HG03064 (cell line): ENCODE measurements at regions not wholly inside any gene's neighbourhood (a gene's known extent, or its start where the extent isn't known, plus 50 kb on each side); places are given as distances from the start of the nearest gene placed in this dataset.
"Not testable (repeated sequence)": the region's sequence is repeated elsewhere in the genome, so short reads cannot be mapped to it uniquely, and the experiment has no call there.

Experiments used
- ATAC-seq: cut with Tn5 transposase; IDR thresholded peaks from one replicate; pipeline ENCODE4 v1.9.1; 2021; ENCODE audit warnings: low read depth; ENCODE audit not compliant: unreplicated experiment

DNA sequence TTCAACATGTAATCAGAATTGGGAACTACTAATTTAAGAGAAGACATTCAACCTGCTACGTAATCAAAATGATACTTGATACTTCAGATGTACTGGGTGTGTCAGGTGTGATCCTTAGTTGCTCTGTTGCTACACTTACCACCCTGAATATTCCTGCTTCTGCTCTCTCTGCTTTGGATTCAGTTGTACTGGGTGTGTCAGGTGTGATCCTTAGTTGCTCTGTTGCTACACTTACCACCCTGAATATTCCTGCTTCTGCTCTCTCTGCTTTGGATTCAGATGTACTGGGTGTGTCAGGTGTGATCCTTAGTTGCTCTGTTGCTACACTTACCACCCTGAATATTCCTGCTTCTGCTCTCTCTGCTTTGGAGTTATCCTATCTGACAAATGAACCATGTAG, 290.2 kb downstream of the RAB38 start:
- not testable (repeated sequence) for ATAC-seq

DNA sequence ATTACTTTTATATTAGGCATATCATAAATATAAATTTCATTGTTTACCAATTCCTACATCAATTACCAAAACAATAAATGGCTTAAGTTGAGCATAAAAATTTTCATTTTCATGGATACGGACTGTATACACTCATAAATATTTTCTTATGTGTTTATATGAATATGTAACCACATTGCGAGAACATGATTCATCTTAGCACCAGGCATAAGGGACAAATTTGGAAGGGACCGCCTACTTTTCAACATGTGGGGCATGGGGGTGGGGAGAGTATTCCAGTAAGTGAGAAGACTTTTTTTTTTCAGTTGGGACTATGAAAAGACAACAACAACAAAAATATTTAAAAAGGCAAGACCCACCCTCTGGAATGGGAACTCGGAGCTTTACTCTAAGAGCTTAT, 296.1 kb downstream of the RAB38 start:
- ATAC-seq = no peak

DNA sequence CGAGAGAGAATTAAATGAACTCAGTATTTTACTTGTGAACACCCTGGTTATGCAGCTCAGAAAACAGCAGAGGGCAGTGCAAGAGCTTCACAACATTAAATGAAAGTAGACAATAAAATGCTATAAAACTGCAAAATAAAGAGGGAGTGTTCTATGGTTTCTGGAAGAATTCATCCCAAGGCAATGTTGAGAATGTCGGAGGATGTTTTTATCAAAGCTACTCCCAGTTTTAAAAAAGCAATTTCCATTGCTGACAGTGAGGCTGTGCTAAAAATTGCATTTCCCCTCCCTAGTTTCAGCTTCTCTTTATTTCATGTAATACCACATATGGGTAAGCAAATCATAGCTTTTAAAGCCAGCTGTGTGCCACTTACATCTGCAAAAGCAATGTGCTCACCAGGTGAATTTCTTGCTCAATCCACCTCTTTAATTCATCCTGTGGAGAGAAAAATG, 296.8 kb downstream of the RAB38 start:
- no peak for ATAC-seq

DNA sequence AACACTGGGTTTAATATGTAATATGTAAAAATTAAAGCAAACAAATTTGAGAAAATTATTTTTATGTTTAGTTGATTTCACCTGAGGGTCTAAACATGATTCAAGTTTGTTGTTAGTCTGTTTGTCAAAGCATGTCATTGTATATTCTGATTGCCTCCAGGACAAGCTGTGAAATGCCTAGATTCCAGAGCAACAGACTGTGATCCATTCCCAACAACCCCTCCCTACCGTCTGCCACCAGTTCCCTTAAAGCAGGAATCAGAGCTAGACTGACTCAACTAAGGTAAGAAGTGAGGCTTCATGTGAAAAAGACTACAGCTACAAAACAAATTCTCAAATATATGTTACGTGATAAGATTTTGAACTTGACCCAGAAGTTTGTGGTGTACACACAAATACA, 304.2 kb downstream of the RAB38 start:
- ATAC-seq = no peak

DNA sequence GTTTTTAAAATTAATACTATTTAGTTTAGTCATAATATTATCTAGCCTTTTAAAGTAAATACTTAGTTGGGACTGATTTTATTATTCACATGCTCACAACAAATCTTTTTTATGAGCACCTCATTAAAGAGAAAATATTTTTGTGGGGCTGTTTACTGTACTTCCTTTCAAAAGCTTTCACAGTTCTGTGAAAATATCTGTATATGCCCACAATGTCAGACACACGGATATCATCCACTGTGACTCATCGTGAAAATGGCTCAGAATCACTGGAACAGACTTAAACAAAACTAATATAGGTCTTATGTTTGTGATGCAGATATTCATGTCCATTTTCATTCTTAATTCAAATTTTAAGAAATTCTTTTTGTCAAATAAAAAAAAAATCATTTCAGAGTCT, 305.2 kb downstream of the RAB38 start:
- no peak for ATAC-seq

DNA sequence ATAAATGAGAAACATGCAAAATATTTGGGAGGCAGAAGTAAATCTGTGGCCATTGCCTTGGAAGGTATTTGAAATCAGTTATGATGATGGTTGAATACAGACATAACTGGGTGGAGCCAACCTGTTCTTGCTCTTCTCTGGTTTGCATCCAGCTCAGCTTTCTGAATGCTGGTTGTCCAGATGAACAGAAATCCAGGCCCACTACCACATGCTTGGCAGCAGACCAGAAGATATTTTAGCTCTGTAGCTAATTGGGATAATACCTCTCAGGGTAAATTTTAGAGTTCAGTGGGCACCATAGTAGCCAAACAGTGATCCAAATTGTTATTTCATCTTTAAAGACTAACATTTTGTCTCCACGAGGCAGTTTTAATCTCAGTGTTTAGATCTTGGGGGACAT, 308.3 kb downstream of the RAB38 start:
- ATAC-seq = no peak

DNA sequence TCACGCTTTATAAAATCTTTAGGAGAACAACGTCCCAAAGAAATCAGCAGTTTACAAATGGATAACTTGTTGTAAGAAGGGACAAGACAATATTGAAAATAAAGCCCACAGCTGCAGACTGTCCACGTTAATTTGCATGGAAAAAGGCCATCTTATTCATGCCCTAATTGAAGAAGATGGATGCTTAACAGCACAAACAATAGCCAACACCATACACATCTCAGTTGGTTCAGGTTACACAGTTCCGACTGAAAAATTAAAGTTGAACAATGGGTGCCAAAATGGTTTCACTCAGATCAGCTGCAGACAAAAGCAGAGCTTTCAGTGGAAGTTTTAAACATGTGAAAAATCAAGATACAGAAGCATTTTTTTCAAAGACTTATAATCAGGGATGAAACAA, 314.2 kb downstream of the RAB38 start:
- ATAC-seq = no peak

DNA sequence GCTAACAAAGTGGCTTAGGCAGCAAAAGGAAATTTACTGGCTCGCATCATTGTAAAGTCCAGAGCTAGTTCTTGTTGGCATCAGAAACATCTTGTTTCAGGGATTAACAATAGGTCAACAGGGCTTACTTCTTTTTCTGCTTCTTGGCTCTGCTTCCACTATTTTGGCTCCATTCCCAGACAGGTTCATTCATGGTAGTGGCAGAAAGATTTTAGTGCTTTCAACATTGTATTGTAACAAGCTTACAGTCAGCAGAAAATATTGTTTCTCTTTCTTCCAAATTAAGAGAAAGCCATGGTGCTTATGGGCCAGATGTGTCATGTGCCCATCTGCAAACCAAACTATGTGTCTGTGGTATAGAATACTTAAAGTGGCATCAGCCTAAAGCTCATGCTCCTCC, 315.6 kb downstream of the RAB38 start:
- ATAC-seq = no peak

DNA sequence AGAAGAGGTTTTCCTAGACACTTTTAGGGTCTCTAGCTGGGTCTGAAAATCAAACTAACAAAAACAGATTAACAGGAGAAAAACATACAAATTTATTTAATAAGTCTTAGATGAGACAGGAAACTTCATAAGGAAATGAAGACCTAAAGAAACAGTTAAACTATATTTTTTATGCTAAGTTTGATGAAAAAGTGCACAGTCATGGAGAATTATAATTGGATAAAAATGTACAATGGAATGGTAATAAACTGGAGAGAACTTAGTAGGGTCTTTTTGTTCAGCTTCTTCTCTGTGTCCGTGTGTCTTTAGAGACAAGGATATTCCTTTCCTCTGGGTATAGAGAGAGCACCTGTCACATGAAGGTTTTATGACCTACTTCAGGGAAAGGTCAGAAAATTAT, 323.4 kb downstream of the RAB38 start:
- no peak for ATAC-seq

DNA sequence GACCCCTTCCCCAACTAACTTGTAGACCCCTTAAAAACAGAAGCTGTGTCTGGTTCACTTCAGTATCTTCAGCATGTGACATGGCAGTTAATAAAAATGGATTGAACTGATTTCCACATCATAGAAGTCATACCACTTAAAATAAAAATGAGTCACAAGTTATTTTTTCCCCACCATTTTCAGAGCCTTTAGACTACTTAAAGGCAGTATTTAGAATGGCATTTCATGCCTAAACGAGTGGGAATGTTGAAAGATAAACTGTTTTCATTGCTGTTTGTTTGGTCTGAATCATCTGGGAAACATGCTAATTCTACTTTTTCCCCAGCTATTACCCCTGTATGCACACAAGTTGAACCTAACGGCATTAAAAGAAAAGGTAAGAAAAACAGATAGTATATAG, 324.0 kb downstream of the RAB38 start:
- ATAC-seq = no peak

DNA sequence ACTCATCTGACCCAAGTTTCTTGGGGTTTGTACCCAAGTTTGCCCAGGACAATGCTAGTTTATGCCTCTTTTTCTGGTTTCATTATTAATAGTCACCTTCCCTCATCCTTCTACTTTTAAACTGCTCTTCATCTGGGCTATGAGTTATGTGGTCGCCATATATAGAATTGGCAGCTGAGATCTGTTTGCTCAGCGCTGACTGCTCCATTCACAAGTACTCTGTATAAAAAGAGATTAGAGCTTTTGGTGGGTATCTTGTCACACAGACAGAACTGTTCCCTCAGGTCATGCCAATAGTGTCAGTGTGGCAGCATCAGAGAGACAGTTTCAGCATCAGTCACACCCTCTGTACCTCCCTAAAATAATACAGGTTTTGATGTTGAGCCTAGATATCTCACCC, 326.0 kb downstream of the RAB38 start:
- ATAC-seq = no peak

DNA sequence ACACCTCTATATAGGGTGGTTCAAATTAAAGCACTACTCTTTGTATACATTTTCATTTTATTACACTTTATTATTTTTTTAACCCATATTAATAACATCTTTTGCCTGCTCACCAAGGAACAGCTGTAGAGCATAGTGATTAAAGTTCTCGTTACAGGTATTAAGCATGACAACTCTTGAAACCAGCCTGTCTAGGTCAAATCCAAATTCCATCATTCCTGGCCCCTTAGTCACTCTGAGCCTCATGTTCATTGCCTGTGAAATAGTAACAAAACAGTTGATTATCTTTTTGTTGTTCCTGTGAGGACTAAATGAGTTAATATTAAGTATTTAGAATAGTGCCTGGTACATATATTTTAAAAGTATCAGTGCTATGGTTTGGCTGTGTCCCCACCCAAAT, 334.5 kb downstream of the RAB38 start:
- ATAC-seq = no peak

DNA sequence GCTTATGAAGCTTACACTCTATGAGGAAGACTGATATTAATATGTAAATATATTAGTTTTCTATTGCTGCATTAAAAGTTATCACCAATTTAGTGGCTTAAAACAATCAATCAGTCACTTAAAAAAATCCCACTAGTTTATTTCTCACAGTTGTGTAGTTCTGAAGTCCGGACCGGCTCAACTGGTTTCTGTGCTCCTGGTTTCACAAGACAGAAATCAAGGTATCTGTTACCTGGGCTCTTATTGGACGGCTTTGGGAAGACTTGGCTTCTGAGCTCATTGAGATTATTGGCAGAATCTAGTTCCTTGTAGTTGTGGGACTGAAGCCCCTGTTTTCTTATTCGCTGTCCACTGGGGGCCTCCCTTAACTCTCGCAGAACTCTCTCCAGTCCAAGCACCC, 343.0 kb downstream of the RAB38 start:
- ATAC-seq = no peak

DNA sequence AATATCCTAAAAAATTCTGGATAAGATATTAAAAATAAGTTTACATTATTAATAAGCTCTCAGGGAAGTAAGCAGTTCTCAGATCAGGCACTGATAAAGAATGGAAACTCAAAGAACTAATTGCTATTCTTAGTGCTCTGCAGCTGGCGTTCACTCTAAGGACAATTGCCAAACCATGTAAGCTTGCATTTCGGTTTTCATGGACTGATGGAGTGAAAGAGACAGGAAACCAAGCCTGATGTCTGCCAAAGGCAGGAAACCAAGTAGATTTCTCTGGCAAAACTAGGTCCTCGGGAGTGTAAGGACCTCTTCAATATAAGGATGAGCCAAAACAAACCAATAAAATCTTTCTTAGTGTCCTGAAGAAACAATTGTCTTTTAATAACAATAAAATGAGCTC, 355.2 kb downstream of the RAB38 start:
- no peak for ATAC-seq

DNA sequence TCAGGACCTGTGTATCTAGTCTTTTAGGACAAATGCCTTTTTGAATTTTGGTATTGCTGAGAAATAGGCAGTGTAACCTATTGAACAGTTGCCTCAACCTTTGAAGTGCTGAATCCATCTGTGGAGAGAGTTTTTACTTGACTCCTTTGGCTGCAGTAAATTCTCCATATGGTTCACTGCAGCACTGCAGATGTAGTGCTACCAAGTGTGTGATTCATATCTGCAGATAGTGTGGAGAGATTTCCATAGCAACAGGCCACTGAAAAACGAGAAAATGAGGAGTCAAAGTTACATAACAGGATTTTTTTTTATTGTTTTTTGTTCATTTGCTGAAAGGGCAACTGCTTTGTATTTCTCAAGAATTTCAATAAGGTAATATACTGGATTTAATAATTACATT, 356.1 kb downstream of the RAB38 start:
- ATAC-seq = no peak

DNA sequence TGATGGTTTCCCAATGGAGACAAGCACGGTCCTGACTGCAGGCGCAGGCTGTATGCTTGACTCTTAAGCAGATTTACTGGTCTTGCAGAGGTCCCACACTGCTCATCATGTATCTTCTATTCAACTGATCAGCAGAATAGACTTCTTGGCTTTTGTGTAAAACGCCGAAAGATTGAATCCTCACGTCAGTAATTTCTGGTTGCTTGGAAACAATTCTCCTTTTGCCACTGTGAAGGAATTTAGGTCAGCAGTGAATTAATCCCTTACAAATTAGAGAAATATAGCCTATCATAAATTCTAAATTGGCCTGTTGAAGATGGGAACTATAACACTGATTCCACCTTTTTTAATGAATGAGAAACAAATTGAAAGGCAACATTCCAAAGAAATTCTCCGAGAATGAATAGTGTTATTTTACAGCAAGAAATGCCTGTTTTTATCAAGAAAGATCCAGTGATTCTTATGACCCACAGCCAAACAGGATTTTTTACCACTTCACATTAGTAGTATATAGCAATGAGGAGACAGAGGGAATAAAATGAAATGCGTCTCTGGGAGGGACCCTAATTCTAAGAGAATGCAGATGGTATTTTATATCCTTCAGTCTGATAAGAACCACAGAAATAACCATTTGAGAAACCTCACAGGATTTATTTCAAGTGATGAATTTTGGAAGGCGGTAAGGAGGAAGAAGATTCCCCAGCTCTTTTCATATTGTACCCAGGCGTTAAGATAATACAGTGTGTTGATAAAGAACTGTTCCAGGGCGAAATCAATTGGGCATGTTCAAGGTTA, 362.5 kb downstream of the RAB38 start:
- no peak for ATAC-seq

DNA sequence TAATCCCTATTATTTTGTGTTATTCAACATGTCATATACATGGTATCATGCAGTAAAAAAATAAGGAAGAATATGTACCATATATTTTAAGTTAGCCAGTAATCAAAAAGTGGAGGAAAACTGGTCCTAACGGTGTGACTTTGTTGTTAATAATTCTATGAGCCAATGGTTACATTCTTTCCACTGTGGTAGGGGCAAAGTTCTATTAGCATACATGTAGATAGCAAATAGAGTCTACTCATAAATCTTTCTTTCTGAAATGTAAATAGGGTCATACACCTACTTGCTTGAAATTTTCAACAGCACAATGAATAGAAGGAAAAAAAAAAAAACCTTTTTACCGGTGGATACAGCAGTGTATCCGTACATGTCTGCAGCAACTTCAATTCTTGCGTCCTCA, 364.8 kb downstream of the RAB38 start:
- no peak for ATAC-seq

DNA sequence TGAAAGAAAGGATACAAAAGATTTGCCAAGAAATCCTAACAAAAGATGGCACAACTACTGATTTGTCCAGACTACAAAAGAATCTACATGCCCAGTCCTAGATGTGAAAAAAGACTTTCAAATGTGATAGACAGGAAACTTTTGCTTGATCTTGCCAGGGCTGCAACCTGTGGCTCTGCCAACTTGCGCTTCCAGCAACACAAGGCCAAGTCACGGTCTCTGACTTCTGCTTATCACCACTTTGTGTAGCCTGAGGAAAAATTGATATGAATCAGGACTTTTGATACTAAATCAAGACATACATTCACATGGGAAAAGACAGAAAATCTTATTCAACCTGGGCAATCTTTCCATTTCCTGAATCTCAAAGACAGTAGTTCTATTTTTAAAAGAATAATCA, 366.0 kb downstream of the RAB38 start:
- ATAC-seq = no peak

DNA sequence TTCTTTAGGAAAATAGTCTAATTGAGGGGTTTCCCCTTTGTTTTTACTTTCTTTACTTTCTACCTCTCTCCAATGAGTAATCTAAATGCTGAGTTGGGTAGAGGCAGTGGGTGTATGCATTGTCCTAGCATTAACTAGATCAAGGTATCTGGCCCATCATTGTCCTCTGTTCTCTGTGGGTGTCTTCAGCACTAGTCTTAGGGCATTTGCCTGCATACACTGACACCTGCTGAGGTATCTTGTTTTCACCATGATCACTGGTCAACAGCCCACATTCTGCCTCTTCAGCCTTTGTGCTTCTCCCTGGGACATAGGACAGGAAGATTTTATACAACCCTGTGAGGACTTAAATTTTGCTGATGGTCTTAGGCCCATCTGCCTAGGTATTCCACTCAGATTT, 371.1 kb downstream of the RAB38 start:
- ATAC-seq = no peak

DNA sequence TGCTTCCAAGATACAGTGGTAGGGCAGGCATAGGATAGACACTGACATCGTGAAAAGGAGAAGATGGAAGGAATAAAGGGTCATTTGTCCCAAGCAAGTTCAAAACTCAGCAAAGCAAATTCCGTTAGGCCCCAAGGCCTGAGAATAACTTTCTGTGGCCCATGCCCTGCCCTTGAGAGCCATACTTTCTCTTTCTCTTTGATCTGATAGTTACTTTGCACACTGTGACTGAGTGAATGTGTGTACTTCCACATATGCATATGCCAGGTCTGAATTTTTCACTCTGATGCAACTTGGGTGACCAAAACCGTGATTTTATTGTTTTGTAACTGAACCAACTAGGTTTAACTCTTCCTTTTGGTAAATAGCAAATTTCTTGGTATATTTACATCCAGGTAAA, 371.5 kb downstream of the RAB38 start:
- ATAC-seq = no peak

DNA sequence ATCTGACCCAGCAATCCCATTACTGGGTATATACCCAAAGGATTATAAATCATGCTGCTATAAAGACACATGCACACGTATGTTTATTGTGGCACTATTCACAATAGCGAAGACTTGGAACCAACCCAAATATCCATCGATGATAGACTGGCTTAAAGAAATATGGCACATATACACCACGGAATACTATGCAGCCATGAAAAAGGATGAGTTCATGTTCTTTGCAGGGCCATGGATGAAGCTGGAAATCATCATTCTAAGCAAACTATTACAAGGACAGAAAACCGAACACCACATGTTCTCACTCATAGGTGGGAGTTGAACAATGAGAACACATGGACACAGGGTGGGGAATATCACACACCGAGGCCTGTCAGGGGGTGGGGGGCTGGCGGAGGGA, 390.4 kb downstream of the RAB38 start:
- ATAC-seq = not testable (repeated sequence)

DNA sequence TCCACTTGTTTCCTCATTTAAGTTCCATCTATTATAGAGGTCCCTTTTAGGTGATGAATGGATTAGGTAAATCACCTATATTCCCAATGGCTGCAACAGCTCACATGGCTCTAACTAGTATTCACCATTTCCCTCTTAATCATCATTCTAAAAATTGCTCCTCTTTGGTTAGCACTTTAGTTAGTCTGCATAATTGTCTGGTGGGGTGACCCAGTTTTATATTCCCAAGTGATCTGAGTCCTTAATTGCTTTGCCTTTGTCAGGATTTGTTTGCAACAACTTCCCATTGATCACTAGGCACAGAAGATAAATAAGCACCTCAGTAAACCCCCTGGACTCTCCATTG, 395.2 kb downstream of the RAB38 start:
- no peak for ATAC-seq
